HG03060 (cell line): ENCODE measurements at regions not wholly inside any gene's neighbourhood (a gene's known extent, or its start where the extent isn't known, plus 50 kb on each side); places are given as distances from the start of the nearest gene placed in this dataset.
"Not testable (repeated sequence)": the region's sequence is repeated elsewhere in the genome, so short reads cannot be mapped to it uniquely, and the experiment has no call there.

Experiments used
- ATAC-seq: cut with Tn5 transposase; IDR thresholded peaks from one replicate; pipeline ENCODE4 v1.9.1; 2021; ENCODE audit warnings: low read depth, moderate number of reproducible peaks; ENCODE audit not compliant: unreplicated experiment

DNA sequence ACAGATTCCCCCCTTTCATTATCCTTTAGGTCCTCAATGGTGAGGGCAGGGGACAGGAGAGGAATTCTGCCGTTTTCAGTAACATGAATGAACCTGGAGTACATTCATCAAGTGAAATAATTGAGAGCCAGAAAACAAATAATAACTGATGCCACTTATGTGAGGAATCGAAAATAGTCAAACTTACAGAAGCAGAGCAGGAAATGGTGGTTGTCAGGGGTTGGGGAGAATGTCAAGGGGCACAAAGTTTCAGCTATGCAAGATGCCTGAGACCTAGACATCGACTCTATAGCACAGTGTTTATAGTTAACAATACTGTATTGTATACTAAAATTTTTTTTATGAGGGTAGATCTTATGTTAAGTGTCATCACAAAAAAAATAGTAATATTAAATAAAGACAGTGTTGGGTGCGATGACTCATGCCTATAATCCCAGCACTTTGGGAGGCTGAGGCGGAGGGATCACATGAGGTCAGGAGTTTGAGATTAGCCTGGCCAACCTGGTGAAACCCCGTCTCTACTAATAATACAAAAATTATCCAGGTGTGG lies 1219.8 kb downstream of the GATA3 start:
- ATAC-seq = no peak

GRCh38 chr10:9275861-9276260 lies 1221.4 kb downstream of the GATA3 start:
- no peak for ATAC-seq

DNA sequence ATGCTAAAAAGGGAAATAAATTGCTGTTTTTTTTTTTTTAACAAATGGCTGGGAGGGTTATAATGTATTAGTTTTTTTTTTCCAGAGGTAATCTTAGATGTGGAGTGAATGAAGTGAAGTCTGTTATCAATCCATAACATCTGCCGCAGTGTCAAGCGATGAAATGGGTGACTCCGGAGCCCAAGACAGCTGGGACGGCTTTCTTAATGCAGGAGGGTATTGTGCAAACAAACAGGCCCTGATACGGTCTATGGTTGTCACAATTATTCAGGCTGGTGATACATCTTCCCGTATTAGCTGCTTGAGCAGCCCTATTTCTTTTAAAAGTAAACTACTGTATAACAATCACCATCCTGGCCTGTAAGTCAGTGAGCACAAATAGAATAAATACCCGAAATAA lies 1231.2 kb downstream of the GATA3 start:
- no peak for ATAC-seq

DNA sequence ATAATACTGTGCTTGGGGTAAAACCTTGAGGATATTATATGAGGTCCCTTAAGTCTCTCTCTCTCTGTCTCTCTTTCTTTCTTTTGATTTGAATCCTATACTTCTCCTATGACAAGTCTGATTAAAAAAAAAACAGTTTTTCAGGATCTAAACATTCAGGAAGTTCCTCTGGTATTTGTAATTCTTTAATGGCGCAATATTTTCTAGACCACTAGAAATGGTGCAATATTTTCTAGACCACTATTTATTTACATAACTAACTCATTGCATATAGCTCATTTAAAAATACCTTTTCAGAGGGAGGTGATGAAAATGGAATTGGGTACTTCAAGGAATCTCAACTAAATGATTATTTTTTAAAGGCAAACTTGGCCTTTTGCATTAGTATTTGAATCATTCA lies 1235.3 kb downstream of the GATA3 start:
- no peak for ATAC-seq

- ATAC-seq = no peak
Observed at GRCh38 chr10:9291081-9291480, 1236.6 kb downstream of the GATA3 start.

GRCh38 chr10:9294132-9294663 lies 1239.7 kb downstream of the GATA3 start:
- ATAC-seq = no peak

GRCh38 chr10:9294865-9295264 lies 1240.4 kb downstream of the GATA3 start:
- peak; percentile 86 for ATAC-seq

DNA sequence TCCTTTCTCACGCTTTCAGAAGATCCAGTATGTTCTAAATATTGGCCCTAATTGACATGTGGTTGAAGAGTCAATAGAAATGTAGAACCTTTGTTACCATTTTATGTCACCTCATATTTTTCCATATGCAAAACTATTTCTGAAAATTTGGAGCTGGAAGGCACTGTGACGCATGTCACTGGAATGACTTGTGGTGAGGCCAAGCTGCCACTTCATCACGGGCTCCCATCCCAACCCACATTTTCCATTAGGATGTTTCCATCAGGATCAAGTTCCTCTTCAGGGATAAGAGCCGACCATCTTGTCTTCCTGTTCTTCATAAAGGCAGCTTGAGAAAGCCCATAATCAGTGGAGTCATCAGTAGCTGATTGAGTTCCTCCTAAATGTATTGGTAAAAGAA lies 1241.7 kb downstream of the GATA3 start:
- ATAC-seq = no peak

GRCh38 chr10:9297580-9297979 lies 1243.1 kb downstream of the GATA3 start:
- no peak for ATAC-seq

GRCh38 chr10:9299966-9300365 lies 1245.5 kb downstream of the GATA3 start:
- ATAC-seq = no peak

DNA sequence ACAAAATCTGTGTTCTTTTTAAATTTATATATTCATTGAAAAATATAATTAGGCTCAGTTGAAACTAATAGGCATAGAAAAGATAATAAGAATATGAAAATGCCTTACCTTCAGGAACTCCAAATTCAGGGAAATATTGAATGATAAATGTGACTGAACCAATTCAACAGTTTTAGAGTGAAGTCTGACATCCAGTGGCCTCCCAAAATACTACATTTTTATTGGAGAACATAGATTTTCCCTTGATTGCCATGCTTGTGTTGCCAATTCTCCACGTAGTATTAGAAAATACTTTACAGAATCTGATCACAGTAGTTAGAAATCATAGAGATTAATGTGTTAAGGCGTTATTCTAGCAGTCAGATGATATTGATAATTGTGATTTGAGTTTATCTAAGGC lies 1246.7 kb downstream of the GATA3 start:
- ATAC-seq = no peak

DNA sequence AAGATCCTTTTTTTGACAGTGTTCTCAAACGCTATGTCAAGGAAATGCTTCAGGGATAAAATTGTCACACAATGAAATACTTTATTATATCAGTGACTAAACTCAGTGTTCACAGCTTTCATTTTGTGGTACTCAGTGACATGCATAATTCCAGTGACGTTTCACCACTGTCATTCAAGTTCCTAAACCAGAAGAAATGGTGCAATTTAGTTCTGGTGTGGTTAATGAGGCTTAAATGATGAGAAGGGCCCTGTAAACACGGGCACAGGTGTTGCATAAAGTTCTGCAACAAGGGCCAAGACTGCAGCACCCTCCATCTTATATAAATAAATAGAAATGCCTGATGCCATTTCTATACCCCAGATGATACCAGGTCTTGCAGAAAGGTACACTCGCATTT lies 1247.1 kb downstream of the GATA3 start:
- ATAC-seq = no peak

- ATAC-seq = no peak
Observed at GRCh38 chr10:9302140-9302746, 1247.8 kb downstream of the GATA3 start.

GRCh38 chr10:9305018-9305655 lies 1250.6 kb downstream of the GATA3 start:
- ATAC-seq = no peak

DNA sequence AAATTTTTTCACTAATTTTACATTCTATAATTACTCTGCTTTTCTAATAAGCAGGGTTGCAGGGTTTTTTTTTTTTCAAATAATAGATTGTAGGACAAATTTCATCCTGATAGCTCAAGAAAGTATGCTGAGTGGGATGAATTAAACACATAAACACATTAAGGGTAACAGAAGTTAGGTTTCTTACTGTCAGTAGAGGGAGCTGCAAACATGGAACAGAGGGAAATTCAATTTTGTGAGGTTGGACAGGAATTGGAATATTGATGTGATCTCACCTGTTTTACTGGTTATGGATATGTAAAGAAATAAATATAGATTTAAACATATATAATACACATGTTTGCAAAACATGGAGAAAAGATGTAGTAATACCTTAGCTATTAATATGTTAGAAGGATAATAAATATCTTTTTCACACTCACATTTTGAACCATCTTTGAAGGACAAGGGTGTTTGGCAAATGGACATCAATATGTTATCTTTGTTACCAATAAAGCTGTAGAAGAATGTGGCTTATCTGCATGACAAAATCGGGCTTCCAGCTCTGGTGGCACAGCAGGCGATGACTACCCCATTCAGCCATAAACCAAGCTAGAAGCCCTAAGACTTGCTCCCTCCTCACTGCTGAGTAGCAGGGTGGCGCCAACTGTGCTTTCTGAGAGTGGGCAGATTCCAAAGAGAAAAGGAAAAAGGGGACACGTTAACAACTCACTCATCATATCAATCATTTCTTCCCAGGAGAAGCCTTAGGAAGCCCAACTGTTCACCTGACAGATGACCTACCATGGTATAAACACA lies 1257.4 kb downstream of the GATA3 start:
- ATAC-seq = no peak

DNA sequence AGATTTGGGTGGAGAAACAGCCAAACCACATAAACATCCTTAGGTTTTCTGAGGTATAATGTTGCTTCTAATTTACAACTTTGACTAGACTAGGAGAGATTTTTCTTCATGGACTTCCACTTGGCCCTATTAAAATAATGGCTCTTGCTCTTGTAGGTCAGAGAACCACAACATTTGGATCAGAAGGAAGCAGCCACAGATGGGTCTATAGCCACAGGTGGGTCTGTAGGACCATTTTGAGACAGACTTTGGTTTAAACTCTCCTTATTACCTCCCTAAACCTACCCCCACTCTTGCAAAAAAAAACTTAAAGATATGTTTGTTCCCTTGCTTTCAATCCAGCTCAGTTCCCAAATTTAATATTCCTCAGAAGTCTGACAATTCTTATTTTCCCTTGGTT lies 1260.8 kb downstream of the GATA3 start:
- ATAC-seq = no peak

GRCh38 chr10:9331583-9332008 lies 1277.1 kb downstream of the GATA3 start:
- ATAC-seq = no peak

DNA sequence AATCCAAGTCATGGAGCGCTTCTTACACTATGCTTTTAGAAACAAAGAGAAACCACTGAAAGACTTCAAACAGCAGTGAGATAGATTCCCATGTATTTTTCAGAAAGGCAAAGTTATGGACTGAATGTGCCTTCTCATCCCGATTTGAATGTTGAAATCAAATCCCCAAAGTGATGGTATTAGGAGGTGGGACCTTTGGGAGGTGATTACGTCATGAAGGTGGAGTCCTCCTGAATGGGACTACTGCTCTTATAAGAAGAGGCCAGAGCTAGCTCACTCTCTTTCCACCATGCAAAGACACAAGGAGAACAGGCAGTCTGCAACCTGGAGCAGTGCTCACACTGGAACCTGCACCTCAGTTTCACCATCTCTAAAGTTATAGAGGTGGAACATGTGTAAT lies 1279.8 kb downstream of the GATA3 start:
- ATAC-seq = no peak

DNA sequence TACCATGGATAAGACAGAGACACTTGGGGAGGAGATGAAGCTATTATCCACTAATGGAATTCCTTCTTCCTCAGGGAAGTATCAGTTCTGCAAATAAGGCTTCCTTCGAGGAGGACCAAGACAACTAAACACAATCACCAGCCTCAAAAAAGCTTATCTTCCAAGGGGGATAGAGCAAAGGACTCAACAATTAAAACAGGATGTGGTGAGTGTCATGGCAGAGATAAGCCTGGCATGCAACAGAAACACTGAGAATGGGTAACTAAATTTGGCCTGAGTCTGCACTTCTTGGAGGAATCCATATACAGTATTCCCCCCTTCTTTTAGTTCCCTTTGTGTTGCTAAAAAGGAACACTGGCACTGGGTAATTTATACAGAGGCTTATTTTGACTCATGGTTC lies 1285.2 kb downstream of the GATA3 start:
- ATAC-seq = no peak

DNA sequence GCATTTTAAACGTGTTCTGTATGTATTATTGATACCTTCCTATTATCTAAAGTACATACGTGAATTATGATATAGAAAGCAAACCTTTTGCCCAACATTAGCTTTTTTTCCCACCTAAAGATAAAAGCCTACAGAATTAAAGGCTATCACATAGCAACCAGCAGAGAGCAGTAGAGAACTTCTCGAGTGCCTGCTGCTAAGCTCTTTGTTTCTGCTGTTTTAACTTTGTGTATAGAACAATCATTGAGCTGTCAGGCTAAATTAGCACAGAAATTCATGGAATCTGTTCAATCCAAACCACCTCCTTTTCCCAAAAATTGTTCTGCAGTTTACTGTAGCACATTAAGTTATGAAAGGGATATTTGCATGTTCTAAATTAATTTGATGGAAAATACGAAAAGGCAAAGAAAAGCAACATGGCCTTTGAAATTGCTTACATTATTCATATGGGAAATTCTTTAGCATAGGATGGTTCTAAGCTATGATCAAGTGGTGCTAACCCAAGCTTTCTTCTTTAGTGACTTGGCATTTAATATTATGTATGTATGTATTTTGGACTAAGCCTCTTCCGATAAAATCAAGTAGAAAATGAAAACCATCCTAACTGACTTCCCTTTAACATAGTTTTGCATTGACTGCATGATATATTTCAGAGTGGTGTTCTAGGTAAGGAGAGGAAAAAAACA lies 1288.5 kb downstream of the GATA3 start:
- no peak for ATAC-seq

- ATAC-seq = not testable (repeated sequence)
Observed at GRCh38 chr10:9347933-9348332, 1293.4 kb downstream of the GATA3 start.
